Cardiac muscle cell (in vitro differentiated cells and primary cell): ENCODE measurements at regions not wholly inside any gene's neighbourhood (a gene's known extent, or its start where the extent isn't known, plus 50 kb on each side); places are given as distances from the start of the nearest gene placed in this dataset.

Experiments
- DNase-seq, 2 donors: peaks; one replicate each; pipeline versions ENCODE4 v3.0.0 to v3.0.0-alpha.2; 2010 to 2017; ENCODE audit warnings: low read depth in 1 of 2, low spot score in 1 of 2
- H3K27ac ChIP-seq: fragments of 200-600 bp; sonication (generic); 2 replicates; pipeline ENCODE4 v1.5.1; 2016
- H3K27me3 ChIP-seq: fragments of 200-600 bp; sonication (generic); 2 replicates; pipeline ENCODE4 v1.6.0; 2016; ENCODE audit warnings: control low read depth
- H3K36me3 ChIP-seq: fragments of 200-600 bp; sonication (generic); 2 replicates; pipeline ENCODE4 v1.5.1; 2016; ENCODE audit warnings: control low read depth
- H3K4me1 ChIP-seq: fragments of 200-600 bp; sonication (generic); 2 replicates; pipeline ENCODE4 v1.8.1; 2017; ENCODE audit warnings: low read depth, mild to moderate bottlenecking, mixed run types
- H3K4me3 ChIP-seq: fragments of 200-600 bp; sonication (generic); 2 replicates; pipeline ENCODE4 v1.5.1; 2016; ENCODE audit warnings: mild to moderate bottlenecking
- H3K9me3 ChIP-seq: fragments of 200-600 bp; sonication (generic); 2 replicates; pipeline ENCODE4 v1.5.1; 2017; ENCODE audit warnings: low read depth, mild to moderate bottlenecking, control low read depth
- CTCF ChIP-seq: IDR thresholded peaks from 2 replicates; pipeline ENCODE4 v1.5.1; 2012; ENCODE audit warnings: low read depth, mild to moderate bottlenecking, low read length

GRCh38 chr14:82520765-82521164 lies 987.1 kb upstream of the SEL1L start:
- no peaks in the 10 kb centered on the region for H3K27me3 ChIP-seq
- H3K36me3 ChIP-seq, result no peaks in the 10 kb centered on the region
- TF ChIP-seq CTCF, result no peak
- no peak overlapping the region for H3K4me3 ChIP-seq
- no peak overlapping the region for H3K27ac ChIP-seq
- no peaks in the 10 kb centered on the region for H3K4me1 ChIP-seq
- H3K9me3 ChIP-seq, result no peaks in the 10 kb centered on the region
- no peak for DNase-seq

GRCh38 chr14:82521191-82521590 lies 987.5 kb upstream of the SEL1L start:
- H3K4me1 ChIP-seq, result no peaks in the 10 kb centered on the region
- DNase-seq, result no peak
- no peaks in the 10 kb centered on the region for H3K9me3 ChIP-seq
- H3K27me3 ChIP-seq, result no peaks in the 10 kb centered on the region
- H3K4me3 ChIP-seq, result no peak overlapping the region
- no peak overlapping the region for H3K27ac ChIP-seq
- H3K36me3 ChIP-seq, result no peaks in the 10 kb centered on the region
- TF ChIP-seq CTCF, result no peak

- no peak for DNase-seq
- Histone ChIP-seq H3K4me1 (no peaks in the 10 kb centered on the region), H3K9me3 (no peaks in the 10 kb centered on the region), H3K4me3 (no peak overlapping the region), H3K27me3 (no peaks in the 10 kb centered on the region), H3K27ac (no peak overlapping the region), H3K36me3 (no peaks in the 10 kb centered on the region)
- TF ChIP-seq CTCF, result no peak
These were observed 994.4 kb upstream of the SEL1L start for GRCh38 chr14:82528016-82528415.

- Histone ChIP-seq H3K27ac (no peak overlapping the region), H3K36me3 (no peaks in the 10 kb centered on the region), H3K4me1 (no peaks in the 10 kb centered on the region), H3K9me3 (no peaks in the 10 kb centered on the region), H3K27me3 (no peaks in the 10 kb centered on the region), H3K4me3 (no peak overlapping the region)
- DNase-seq, result no peak
- TF ChIP-seq CTCF, result no peak
These were observed 999.7 kb upstream of the SEL1L start for GRCh38 chr14:82533351-82533750.

- H3K4me3 ChIP-seq, result no peak overlapping the region
- no peak for TF ChIP-seq CTCF
These were observed 1002.9 kb upstream of the SEL1L start for GRCh38 chr14:82536566-82536965.

GRCh38 chr14:82537831-82538230 lies 1004.2 kb upstream of the SEL1L start:
- H3K4me3 ChIP-seq, result no peak overlapping the region
- DNase-seq, result no peak
- H3K27me3 ChIP-seq, result no peaks in the 10 kb centered on the region
- no peaks in the 10 kb centered on the region for H3K4me1 ChIP-seq
- no peak for TF ChIP-seq CTCF
- no peaks in the 10 kb centered on the region for H3K9me3 ChIP-seq
- no peaks in the 10 kb centered on the region for H3K36me3 ChIP-seq
- H3K27ac ChIP-seq, result no peak overlapping the region

More at GRCh38 chr14:82536566-82536965, 1002.9 kb upstream of the SEL1L start:
- DNase-seq, result no peak
- H3K27ac ChIP-seq, result no peak overlapping the region
- no peaks in the 10 kb centered on the region for H3K9me3 ChIP-seq
- no peaks in the 10 kb centered on the region for H3K4me1 ChIP-seq
- no peaks in the 10 kb centered on the region for H3K36me3 ChIP-seq
- H3K27me3 ChIP-seq, result no peaks in the 10 kb centered on the region
